ENCODE measurements at regions not wholly inside any gene's neighbourhood (a gene's known extent, or its start where the extent isn't known, plus 50 kb on each side); places are given as distances from the start of the nearest gene placed in this dataset.
A peak's percentile ranks its signal among the peaks of the same experiment; 100 is the strongest.
"Not testable (repeated sequence)": the region's sequence is repeated elsewhere in the genome, so short reads cannot be mapped to it uniquely, and the experiment has no call there.

DNA sequence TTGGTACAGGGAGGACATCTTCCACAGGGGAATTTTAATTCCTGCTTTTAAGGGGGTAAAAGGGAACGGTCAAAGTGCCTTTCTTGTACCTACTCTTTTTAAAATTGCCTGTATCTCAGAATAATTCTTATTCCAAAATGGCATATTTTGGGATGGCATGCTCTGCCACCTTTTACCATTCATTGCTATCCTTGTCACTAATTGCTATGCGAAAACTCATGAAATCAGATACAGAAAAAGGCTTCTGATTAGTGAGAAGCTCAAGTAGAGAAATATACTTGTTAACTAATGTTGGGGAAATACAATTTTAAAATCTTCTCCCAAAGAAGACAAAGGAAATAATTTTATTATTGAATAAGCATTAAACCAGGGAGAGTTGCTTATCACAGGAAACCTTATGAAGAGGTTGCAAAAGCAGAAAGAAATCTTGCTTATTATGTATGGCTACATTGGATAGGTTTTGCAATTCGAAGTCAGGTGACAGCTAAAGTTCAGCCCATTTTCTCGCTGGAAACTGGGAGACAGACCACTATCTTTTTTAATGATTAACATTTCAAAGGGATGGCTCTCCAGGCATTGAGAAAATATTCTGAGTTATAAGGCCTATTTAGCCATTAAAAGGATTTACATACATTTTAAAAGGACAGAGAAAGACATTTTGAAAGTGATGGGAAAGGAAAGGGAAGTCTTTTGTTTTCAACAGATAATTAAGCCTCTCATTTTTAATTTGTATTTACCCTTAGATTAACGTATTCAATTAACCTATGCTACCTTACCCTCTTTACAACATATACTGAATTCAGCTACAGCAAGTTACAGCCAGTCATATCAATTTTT, 110.3 kb upstream of the PRSS16 start:
- no peak for DNase-seq (ENCODE audit: low spot score)

- DNase-seq (ENCODE audit: low spot score): no peak
Measured at GRCh38 chr6:27138406-27138805, 109.1 kb upstream of the PRSS16 start.

DNA sequence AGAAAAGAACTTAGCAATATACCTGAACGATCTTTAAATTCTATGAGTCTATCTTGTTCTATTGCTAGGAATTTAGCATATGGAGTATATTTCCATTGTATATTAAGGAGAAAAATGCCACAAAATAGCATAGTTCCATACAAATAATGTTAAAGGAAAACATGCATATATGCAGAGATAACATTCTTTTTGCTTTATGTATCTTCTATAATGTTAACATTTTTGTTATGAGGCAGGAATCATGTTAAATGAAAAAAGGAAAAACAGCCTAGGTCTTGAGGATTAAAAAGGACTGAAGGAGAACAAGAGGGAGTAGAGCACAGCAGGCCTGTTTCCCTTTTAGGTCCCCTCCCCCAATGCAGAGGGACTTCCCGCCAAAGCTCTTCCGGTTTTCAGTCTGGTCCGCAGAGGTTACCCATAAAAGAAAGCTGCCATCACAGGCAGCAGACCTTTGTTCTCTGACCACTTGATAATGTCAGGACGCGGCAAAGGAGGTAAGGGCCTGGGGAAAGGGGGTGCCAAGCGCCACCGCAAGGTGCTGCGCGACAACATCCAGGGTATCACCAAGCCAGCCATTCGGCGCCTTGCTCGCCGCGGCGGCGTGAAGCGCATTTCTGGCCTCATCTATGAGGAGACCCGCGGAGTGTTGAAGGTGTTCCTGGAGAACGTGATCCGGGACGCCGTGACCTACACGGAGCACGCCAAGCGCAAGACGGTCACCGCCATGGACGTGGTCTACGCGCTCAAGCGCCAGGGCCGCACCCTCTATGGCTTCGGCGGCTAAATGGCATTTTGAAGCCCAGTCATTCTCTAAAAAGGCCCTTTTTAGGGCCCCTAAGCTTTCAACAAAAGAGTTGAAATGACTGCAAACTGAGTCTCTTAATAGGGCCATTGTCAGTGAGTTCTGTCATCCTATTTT, 108.4 kb upstream of the PRSS16 start:
- peak; percentile 34 for DNase-seq (ENCODE audit: low spot score)

GRCh38 chr6:27139756-27140579, 107.5 kb upstream of the PRSS16 start:
- no peak for DNase-seq (ENCODE audit: low spot score)

GRCh38 chr6:27140999-27141528, 106.4 kb upstream of the PRSS16 start:
- DNase-seq (ENCODE audit: low spot score): no peak

DNA sequence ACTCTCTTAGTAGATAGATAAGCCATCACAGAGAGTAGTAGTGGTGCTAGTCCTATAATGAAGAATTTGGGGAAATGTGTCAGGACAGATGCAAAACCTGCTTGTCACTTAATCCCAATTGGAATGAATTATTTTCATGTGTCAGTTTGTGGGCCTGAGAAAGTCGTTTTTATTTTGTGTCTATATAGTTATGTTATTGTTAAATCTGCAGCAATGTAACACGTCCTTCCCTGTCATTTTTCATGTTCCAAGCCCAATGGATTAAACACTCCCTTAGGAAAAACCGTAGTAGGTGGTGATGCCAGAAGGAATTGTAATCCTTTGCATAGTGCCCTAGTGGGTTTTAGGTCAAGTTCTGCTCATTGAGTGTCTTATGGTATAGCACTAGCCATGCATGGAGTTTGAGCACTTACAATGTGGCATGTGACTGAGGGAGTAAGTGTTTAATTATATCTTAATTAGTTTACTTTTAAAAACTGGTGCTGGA, 105.9 kb upstream of the PRSS16 start:
- DNase-seq (ENCODE audit: low spot score): no peak

- DNase-seq (ENCODE audit: low spot score): not testable (repeated sequence)
Measured at GRCh38 chr6:27143020-27143388, 104.5 kb upstream of the PRSS16 start.

GRCh38 chr6:27143474-27144026, 104.0 kb upstream of the PRSS16 start:
- no peak for DNase-seq (ENCODE audit: low spot score)

- DNase-seq (ENCODE audit: low spot score): no peak
Measured at GRCh38 chr6:27144740-27145079, 102.8 kb upstream of the PRSS16 start.

GRCh38 chr6:27145731-27146455, 101.6 kb upstream of the PRSS16 start:
- peak; percentile 12 for DNase-seq (ENCODE audit: low spot score)

- not testable (repeated sequence) for DNase-seq (ENCODE audit: low spot score)
Measured at GRCh38 chr6:27146456-27146705, 101.1 kb upstream of the PRSS16 start.

DNA sequence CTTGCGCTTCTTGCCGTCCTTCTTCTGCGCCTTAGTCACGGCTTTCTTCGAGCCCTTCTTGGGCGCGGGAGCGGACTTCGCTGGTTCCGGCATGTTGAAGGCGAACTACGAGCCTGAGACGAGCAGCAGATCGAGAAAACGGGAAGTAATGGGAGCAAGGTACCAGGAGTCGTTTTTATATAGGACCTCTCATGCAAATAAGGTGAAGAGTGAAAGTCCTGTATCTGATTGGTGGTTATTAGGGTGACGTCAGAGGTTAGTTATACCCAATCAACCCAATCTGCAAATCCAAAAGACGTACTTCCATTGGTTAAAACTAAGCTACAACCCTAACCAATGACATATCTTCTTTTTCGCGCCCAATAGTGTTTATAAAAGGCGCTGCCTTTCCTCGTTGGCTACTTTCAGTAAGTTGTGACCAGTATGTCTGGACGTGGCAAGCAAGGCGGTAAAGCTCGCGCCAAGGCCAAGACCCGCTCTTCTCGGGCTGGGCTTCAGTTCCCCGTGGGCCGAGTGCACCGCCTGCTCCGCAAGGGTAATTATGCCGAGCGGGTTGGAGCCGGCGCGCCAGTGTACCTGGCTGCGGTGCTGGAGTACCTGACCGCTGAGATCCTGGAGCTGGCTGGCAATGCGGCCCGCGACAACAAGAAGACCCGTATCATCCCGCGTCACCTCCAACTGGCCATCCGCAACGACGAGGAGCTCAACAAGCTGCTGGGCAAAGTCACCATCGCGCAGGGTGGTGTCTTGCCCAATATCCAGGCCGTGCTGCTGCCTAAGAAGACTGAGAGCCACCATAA, 100.6 kb upstream of the PRSS16 start:
- peak; percentile 89 for DNase-seq (ENCODE audit: low spot score)

DNA sequence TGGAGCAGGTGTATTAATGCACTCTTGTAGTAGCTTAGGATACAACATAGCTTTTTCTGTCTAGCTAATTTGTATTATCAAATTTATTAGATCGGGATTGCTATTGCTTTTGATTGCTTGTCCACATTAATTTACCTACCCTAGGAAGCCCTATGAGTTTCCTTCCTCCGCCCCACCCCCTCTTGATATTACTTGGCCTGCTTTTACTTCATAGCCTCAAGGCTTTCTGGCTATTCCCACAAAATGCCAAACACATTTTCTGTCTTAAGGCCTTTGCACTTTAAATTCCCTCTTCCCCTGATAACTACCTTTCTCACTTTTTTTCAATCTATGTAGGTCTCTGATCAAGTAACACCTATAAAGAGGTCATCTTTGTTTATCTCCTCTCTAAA, 99.1 kb upstream of the PRSS16 start:
- DNase-seq (ENCODE audit: low spot score): no peak

DNA sequence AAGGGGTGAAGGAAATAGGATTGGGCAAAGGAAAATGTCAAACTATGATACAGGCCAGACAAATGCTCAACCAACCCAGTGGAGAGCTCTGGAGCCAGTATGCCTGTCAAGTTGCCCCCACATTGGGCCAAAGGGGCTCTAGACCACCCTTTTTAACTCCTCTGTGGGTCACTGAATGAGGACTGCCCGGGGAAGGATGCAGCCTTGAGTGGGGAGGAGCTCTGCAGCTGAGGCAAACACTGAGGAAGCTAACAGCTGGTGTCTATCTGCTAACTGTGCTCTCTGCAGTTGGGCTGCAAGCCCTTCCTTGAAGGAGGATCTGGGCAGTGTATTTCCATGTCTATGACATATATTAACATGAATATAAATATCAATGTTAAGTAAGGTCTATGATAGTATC, 98.4 kb upstream of the PRSS16 start:
- no peak for DNase-seq (ENCODE audit: low spot score)

- no peak for DNase-seq (ENCODE audit: low spot score)
Measured at GRCh38 chr6:27154696-27155095, 92.8 kb upstream of the PRSS16 start.

GRCh38 chr6:27156874-27157458, 90.5 kb upstream of the PRSS16 start:
- no peak for DNase-seq (ENCODE audit: low spot score)

GRCh38 chr6:27157459-27158315, 89.8 kb upstream of the PRSS16 start:
- peak; percentile 40 for DNase-seq (ENCODE audit: low spot score)

DNA sequence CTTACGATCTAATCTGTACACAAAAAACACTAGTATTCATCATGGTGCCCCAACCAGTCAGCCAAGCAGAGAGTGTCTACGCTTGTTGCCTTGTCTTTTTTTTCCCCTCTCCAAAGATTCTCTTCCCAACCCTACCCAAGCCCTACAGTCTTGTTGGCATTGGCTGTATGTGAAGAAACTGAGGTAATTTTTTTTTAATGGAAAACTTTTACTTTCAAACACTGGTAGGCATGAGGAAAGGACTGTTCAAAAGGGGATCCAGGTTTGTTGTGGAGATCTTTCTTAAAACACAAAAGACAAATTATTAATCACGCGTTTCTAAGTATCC, 89.2 kb upstream of the PRSS16 start:
- DNase-seq (ENCODE audit: low spot score): no peak

GRCh38 chr6:27159725-27160124, 87.8 kb upstream of the PRSS16 start:
- DNase-seq (ENCODE audit: low spot score): no peak
